Testis (tissue), 2 donors: ENCODE measurements at regions not wholly inside any gene's neighbourhood (a gene's known extent, or its start where the extent isn't known, plus 50 kb on each side); places are given as distances from the start of the nearest gene placed in this dataset.

Experiments used
- CTCF ChIP-seq, 3 experiments: fragments of 450-650 bp in 2 of 3; fragments of 200-600 bp in 1 of 3; sonication (generic) in 1 of 3; IDR thresholded peaks; one replicate each; pipeline ENCODE4 v1.5.1; 2016 to 2019; ENCODE audit warnings: antibody characterized with exemption in 3 of 3, mild to moderate bottlenecking in 2 of 3, moderate library complexity in 1 of 3
- POLR2A ChIP-seq: fragments of 450-650 bp; IDR thresholded peaks from one replicate; pipeline ENCODE4 v1.6.1; 2017; ENCODE audit warnings: antibody characterized with exemption, mild to moderate bottlenecking, moderate library complexity

GRCh38 chr1:59081795-59082194 lies 215.1 kb upstream of the FGGY start:
- TF ChIP-seq CTCF (IDR thresholded peaks at IDR 0.05) (no peak), POLR2A (no peak)
